Mesothelial cell of epicardium (in vitro differentiated cells): ENCODE measurements at regions not wholly inside any gene's neighbourhood (a gene's known extent, or its start where the extent isn't known, plus 50 kb on each side); places are given as distances from the start of the nearest gene placed in this dataset.
A peak's percentile ranks its signal among the peaks of the same experiment; 100 is the strongest.

Experiments used
- DNase-seq, 2 experiments: peaks; one replicate each; pipeline ENCODE4 v3.0.0; 2021; ENCODE audit warnings: low spot score in 2 of 2; ENCODE audit not compliant: unreplicated experiment in 2 of 2
- H3K27ac Mint-ChIP-seq: 2 replicates; pipeline ENCODE4 v1.8.0; 2021; ENCODE audit warnings: mixed read lengths
- H3K27me3 Mint-ChIP-seq: 2 replicates; pipeline ENCODE4 v1.8.0; 2021; ENCODE audit warnings: low read depth, mixed read lengths
- H3K36me3 Mint-ChIP-seq: 2 replicates; pipeline ENCODE4 v1.8.0; 2021; ENCODE audit warnings: mixed read lengths
- H3K4me1 Mint-ChIP-seq: 2 replicates; pipeline ENCODE4 v1.8.0; 2021; ENCODE audit warnings: mixed read lengths
- H3K4me3 Mint-ChIP-seq: 2 replicates; pipeline ENCODE4 v1.8.0; 2021; ENCODE audit warnings: mild to moderate bottlenecking, moderate library complexity, mixed read lengths
- H3K9me3 Mint-ChIP-seq: 2 replicates; pipeline ENCODE4 v1.8.0; 2021; ENCODE audit warnings: mixed read lengths
- CTCF ChIP-seq: fragments of 200-600 bp; sonication (generic); IDR thresholded peaks from one replicate; pipeline ENCODE4 v1.5.0; 2021; ENCODE audit warnings: antibody characterized with exemption; ENCODE audit not compliant: unreplicated experiment

GRCh38 chr1:199264283-199264682 is 625.4 kb downstream of the PTPRC start:
- DNase-seq, result no peak
- no peak overlapping the region for H3K27ac Mint-ChIP-seq
- H3K4me3 Mint-ChIP-seq, result no peak overlapping the region
- H3K27me3 Mint-ChIP-seq, result no peaks in the 10 kb centered on the region
- no peak for TF ChIP-seq CTCF
- no peaks in the 10 kb centered on the region for H3K4me1 Mint-ChIP-seq
- H3K36me3 Mint-ChIP-seq, result no peaks in the 10 kb centered on the region
- H3K9me3 Mint-ChIP-seq, result no peaks in the 10 kb centered on the region

GRCh38 chr1:199264911-199265310 is 626.1 kb downstream of the PTPRC start:
- H3K4me1 Mint-ChIP-seq, result no peaks in the 10 kb centered on the region
- no peaks in the 10 kb centered on the region for H3K36me3 Mint-ChIP-seq
- no peaks in the 10 kb centered on the region for H3K27me3 Mint-ChIP-seq
- H3K9me3 Mint-ChIP-seq, result no peaks in the 10 kb centered on the region
- no peak overlapping the region for H3K27ac Mint-ChIP-seq
- DNase-seq, result no peak
- H3K4me3 Mint-ChIP-seq, result no peak overlapping the region
- TF ChIP-seq CTCF, result no peak

GRCh38 chr1:199265319-199265718 is 626.5 kb downstream of the PTPRC start:
- no peaks in the 10 kb centered on the region for H3K9me3 Mint-ChIP-seq
- H3K4me3 Mint-ChIP-seq, result no peak overlapping the region
- H3K27ac Mint-ChIP-seq, result no peak overlapping the region
- DNase-seq, result no peak
- no peak for TF ChIP-seq CTCF
- H3K27me3 Mint-ChIP-seq, result no peaks in the 10 kb centered on the region
- H3K36me3 Mint-ChIP-seq, result no peaks in the 10 kb centered on the region
- H3K4me1 Mint-ChIP-seq, result no peaks in the 10 kb centered on the region

- H3K4me1 Mint-ChIP-seq, result peaks cover 16% of the 10 kb centered on the region
- no peaks in the 10 kb centered on the region for H3K27me3 Mint-ChIP-seq
- H3K4me3 Mint-ChIP-seq, result no peak overlapping the region
- H3K9me3 Mint-ChIP-seq, result no peaks in the 10 kb centered on the region
- no peaks in the 10 kb centered on the region for H3K36me3 Mint-ChIP-seq
- no peak for TF ChIP-seq CTCF
- DNase-seq, result no peak
- no peak overlapping the region for H3K27ac Mint-ChIP-seq
Measured at GRCh38 chr1:199269241-199269640, 630.4 kb downstream of the PTPRC start.

GRCh38 chr1:199272139-199272544 is 633.3 kb downstream of the PTPRC start:
- peaks cover 13% of the 10 kb centered on the region for H3K9me3 Mint-ChIP-seq
- peaks cover 16% of the 10 kb centered on the region for H3K4me1 Mint-ChIP-seq
- TF ChIP-seq CTCF, result no peak
- no peak overlapping the region for H3K4me3 Mint-ChIP-seq
- H3K27ac Mint-ChIP-seq, result no peak overlapping the region
- no peaks in the 10 kb centered on the region for H3K36me3 Mint-ChIP-seq
- DNase-seq, result no peak
- no peaks in the 10 kb centered on the region for H3K27me3 Mint-ChIP-seq

- Mint-ChIP-seq H3K27ac (peak overlapping the region; percentile 18), H3K9me3 (peaks cover 14% of the 10 kb centered on the region), H3K4me3 (no peak overlapping the region), H3K4me1 (peaks cover 16% of the 10 kb centered on the region), H3K36me3 (no peaks in the 10 kb centered on the region), H3K27me3 (no peaks in the 10 kb centered on the region)
- TF ChIP-seq CTCF, result no peak
- no peak for DNase-seq
Measured at GRCh38 chr1:199272628-199273086, 633.8 kb downstream of the PTPRC start.
